D721Med (cell line): ENCODE measurements at regions not wholly inside any gene's neighbourhood (a gene's known extent, or its start where the extent isn't known, plus 50 kb on each side); places are given as distances from the start of the nearest gene placed in this dataset.

Source experiments
- DNase-seq: peaks from one replicate; pipeline ENCODE4 v3.0.0; 2011; ENCODE audit warnings: low spot score; ENCODE audit not compliant: insufficient read length
- FAIRE-seq: peaks from 2 replicates; lab custom pipeline; 2011; peaks lifted over from hg19 to GRCh38; lab: Jason Lieb, UNC
- CTCF ChIP-seq: IDR thresholded peaks from 2 replicates; pipeline ENCODE4 v1.5.1; 2012; ENCODE audit warnings: mild to moderate bottlenecking, control low read depth; ENCODE audit not compliant: insufficient read depth; ENCODE audit errors: missing control alignments

- FAIRE-seq = no peak
- TF ChIP-seq CTCF = no peak
- DNase-seq = no peak
Measured at GRCh38 chr2:157178874-157179273, 78.6 kb upstream of the GALNT5 start.

- DNase-seq (no peak), FAIRE-seq (no peak)
- TF ChIP-seq CTCF = no peak
Measured at GRCh38 chr2:157179324-157180105, 78.0 kb upstream of the GALNT5 start.

GRCh38 chr2:157180359-157180758, 77.1 kb upstream of the GALNT5 start:
- no peak for TF ChIP-seq CTCF
- DNase-seq = no peak
- no peak for FAIRE-seq

- TF ChIP-seq CTCF = no peak
- DNase-seq (no peak), FAIRE-seq (peak; percentile 61)
Measured at GRCh38 chr2:157181234-157181633, 76.3 kb upstream of the GALNT5 start.

GRCh38 chr2:157182204-157182709, 75.2 kb upstream of the GALNT5 start:
- DNase-seq = no peak
- no peak for FAIRE-seq

GRCh38 chr2:157182834-157183396, 74.6 kb upstream of the GALNT5 start:
- FAIRE-seq (no peak), DNase-seq (no peak)
- no peak for TF ChIP-seq CTCF

More at GRCh38 chr2:157182204-157182709, 75.2 kb upstream of the GALNT5 start:
- TF ChIP-seq CTCF = no peak
